ENCODE measurements at regions not wholly inside any gene's neighbourhood (a gene's known extent, or its start where the extent isn't known, plus 50 kb on each side); places are given as distances from the start of the nearest gene placed in this dataset.

- no peaks in the 10 kb centered on the region for H3K9me3 ChIP-seq
- ATAC-seq (no peak), DNase-seq (no peak)
- TF ChIP-seq, protein P1, sequence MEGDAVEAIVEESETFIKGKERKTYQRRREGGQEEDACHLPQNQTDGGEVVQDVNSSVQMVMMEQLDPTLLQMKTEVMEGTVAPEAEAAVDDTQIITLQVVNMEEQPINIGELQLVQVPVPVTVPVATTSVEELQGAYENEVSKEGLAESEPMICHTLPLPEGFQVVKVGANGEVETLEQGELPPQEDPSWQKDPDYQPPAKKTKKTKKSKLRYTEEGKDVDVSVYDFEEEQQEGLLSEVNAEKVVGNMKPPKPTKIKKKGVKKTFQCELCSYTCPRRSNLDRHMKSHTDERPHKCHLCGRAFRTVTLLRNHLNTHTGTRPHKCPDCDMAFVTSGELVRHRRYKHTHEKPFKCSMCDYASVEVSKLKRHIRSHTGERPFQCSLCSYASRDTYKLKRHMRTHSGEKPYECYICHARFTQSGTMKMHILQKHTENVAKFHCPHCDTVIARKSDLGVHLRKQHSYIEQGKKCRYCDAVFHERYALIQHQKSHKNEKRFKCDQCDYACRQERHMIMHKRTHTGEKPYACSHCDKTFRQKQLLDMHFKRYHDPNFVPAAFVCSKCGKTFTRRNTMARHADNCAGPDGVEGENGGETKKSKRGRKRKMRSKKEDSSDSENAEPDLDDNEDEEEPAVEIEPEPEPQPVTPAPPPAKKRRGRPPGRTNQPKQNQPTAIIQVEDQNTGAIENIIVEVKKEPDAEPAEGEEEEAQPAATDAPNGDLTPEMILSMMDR (IDR thresholded peaks at IDR 0.05): no peak
- H3K4me1 ChIP-seq: no peaks in the 10 kb centered on the region
- H3K27ac ChIP-seq: no peak overlapping the region
- H3K36me3 ChIP-seq: no peaks in the 10 kb centered on the region
- intact Hi-C loops (cut with DNase I): no loop called here
- no peak overlapping the region for H3K4me3 ChIP-seq
- H3K27me3 ChIP-seq: no peaks in the 10 kb centered on the region
These were observed 142.1 kb upstream of the TMCO5A start for GRCh38 chr15:37792351-37792750.

- Histone ChIP-seq H3K4me3 (no peak overlapping the region), H3K27me3 (no peaks in the 10 kb centered on the region), H3K36me3 (no peaks in the 10 kb centered on the region), H3K4me1 (no peaks in the 10 kb centered on the region), H3K27ac (no peak overlapping the region), H3K9me3 (no peaks in the 10 kb centered on the region)
- TF ChIP-seq, protein P1 (IDR thresholded peaks at IDR 0.05): no peak
- intact Hi-C loops (cut with DNase I): no loop called here
- DNase-seq (no peak), ATAC-seq (no peak)
These were observed 140.6 kb upstream of the TMCO5A start for GRCh38 chr15:37793851-37794250.

- intact Hi-C loops (cut with DNase I): no loop called here
- ATAC-seq: no peak
- no peak for DNase-seq
- H3K9me3 ChIP-seq: no peaks in the 10 kb centered on the region
- TF ChIP-seq, protein P1 (IDR thresholded peaks at IDR 0.05): no peak
- no peaks in the 10 kb centered on the region for H3K36me3 ChIP-seq
- H3K27me3 ChIP-seq: no peaks in the 10 kb centered on the region
- no peak overlapping the region for H3K27ac ChIP-seq
- H3K4me1 ChIP-seq: no peaks in the 10 kb centered on the region
- H3K4me3 ChIP-seq: no peak overlapping the region
These were observed 139.5 kb upstream of the TMCO5A start for GRCh38 chr15:37794947-37795346.

GRCh38 chr15:37801529-37801928, 132.9 kb upstream of the TMCO5A start:
- Histone ChIP-seq H3K36me3 (no peaks in the 10 kb centered on the region), H3K27ac (no peak overlapping the region), H3K4me1 (no peaks in the 10 kb centered on the region), H3K9me3 (no peaks in the 10 kb centered on the region), H3K27me3 (no peaks in the 10 kb centered on the region), H3K4me3 (no peak overlapping the region)
- TF ChIP-seq, protein P1 (IDR thresholded peaks at IDR 0.05): no peak
- DNase-seq (no peak), ATAC-seq (no peak)
- intact Hi-C loops (cut with DNase I): no loop called here

GRCh38 chr15:37806808-37807207, 127.6 kb upstream of the TMCO5A start:
- ATAC-seq (no peak), DNase-seq (no peak)
- Histone ChIP-seq H3K9me3 (no peaks in the 10 kb centered on the region), H3K27ac (no peak overlapping the region), H3K36me3 (no peaks in the 10 kb centered on the region), H3K27me3 (no peaks in the 10 kb centered on the region), H3K4me3 (no peak overlapping the region), H3K4me1 (no peaks in the 10 kb centered on the region)
- intact Hi-C loops (cut with DNase I): no loop called here
- TF ChIP-seq, protein P1 (IDR thresholded peaks at IDR 0.05): no peak

Data from left lung (tissue), 4 donors.